Umbilical cord (tissue), 1 donor: ENCODE measurements at regions not wholly inside any gene's neighbourhood (a gene's known extent, or its start where the extent isn't known, plus 50 kb on each side); places are given as distances from the start of the nearest gene placed in this dataset.
"Not testable (repeated sequence)": the region's sequence is repeated elsewhere in the genome, so short reads cannot be mapped to it uniquely, and the experiment has no call there.

ENCODE experiments used
- DNase-seq: peaks from one replicate; pipeline ENCODE4 v3.0.0-alpha.2; 2015; ENCODE audit warnings: low spot score

DNA sequence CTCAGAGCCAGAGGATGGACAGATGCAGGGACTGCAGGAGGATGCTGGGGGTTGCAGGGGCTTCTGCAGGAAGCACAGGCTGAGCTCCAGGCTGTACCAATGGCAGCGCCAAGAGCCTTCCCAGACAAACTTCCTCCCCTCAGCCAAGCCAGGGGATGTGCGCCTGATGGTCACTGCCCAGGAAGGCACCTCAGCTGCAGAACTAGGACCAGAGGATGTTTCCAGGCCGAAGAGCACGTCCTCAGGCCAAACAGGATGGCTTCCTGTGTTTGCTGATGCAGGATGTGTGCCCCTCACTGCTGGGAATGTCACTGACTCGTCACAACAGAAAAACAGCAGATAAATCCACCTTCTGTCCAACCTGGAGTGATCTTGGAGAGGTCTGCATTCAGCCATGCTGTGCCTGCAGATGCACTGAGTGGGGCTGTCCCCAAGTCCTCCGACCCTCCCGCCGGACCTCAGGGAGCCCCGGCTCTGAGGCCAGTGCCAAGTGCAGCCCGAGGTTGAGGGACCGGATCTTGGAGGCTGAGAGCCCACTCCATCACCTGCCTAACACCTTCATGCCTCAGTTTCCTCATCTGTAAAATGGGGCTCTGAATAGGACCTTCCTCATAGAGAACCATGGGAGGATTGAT is 152.5 kb upstream of the CHST15 start:
- no peak for DNase-seq

- DNase-seq, result no peak
Measured at GRCh38 chr10:124245191-124245590, 151.8 kb upstream of the CHST15 start.

GRCh38 chr10:124244256-124244877 is 151.0 kb upstream of the CHST15 start:
- DNase-seq, result no peak

DNA sequence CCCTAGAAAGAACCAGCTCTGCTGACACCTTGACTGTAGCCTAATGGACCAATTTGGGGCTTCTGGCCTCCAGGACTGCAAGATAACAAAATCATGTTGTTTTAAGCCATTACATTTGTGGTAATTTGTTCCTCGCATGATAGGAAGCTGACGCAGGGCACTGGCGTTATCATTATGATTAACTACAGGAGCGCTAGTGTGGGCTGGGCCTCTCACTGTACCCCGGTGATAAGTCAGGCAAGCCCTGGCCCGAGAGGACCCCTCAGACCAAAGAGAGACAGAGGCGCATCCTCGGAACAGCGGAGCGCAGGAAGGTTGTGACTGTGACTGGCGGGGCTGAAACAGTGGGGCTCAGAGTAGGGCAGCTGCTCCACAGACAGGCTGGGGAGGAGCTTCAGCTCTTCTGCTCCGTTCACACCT is 150.3 kb upstream of the CHST15 start:
- no peak for DNase-seq

DNA sequence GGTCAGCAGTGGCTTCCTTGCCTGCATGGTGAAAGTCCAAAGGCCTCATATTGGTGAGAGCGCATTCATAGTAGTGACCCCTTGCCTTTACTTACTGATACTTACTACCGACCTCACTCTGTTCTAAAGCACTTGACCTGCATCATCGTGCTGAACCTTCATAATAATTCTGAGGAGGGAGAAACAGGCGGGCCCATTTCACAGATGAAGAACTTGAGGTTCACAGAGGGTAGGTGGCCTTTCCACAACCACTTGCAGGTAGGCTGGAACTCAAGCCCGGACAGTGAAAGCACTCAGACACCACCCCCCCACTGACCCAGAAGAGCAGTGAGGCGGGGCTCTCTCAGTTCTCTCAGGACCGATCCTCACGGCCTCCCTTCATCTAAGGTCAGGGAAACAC is 149.4 kb upstream of the CHST15 start:
- no peak for DNase-seq

DNA sequence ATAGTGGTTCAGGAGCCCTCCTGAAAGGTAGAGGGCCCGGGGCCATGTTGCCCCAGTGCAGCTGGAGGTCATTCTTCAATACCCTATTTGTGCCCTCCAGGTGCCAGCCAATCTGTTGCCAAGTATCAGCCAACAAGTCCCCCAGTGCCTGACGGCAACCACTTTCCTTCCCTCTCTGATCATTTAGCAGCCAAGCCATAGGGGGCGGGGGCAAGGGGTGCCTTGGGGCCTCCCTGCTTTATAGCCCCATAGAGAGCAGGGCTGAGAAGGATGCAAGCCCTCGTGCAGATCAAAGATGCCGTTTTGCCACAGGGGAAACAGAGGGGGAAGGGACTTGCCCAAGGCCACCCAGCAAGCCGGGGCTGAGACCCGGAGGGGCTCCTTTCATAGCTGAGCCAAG is 149.0 kb upstream of the CHST15 start:
- no peak for DNase-seq

- not testable (repeated sequence) for DNase-seq
Measured at GRCh38 chr10:124241510-124241909, 148.1 kb upstream of the CHST15 start.

GRCh38 chr10:124240839-124241291 is 147.5 kb upstream of the CHST15 start:
- no peak for DNase-seq

DNA sequence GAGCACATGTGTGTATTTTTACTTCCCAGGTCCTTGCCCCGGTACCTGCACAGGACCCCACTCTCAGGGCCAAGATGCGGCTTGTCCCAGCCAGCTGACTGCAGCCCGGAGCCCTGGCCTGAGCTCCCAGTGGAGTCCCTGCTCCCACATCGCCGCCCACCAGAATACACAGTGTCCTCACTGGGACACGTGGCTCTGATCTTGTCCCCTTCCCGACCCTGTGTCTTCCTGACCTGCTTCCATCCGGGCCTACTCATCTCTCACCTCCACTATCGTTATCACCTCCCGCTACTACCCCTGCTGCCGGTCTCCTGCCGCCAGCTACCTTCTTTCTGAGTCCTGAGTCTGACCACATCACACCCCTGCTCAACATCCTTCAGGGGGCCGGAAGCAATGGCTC is 146.3 kb upstream of the CHST15 start:
- DNase-seq, result no peak

GRCh38 chr10:124239134-124239533 is 145.7 kb upstream of the CHST15 start:
- no peak for DNase-seq

DNA sequence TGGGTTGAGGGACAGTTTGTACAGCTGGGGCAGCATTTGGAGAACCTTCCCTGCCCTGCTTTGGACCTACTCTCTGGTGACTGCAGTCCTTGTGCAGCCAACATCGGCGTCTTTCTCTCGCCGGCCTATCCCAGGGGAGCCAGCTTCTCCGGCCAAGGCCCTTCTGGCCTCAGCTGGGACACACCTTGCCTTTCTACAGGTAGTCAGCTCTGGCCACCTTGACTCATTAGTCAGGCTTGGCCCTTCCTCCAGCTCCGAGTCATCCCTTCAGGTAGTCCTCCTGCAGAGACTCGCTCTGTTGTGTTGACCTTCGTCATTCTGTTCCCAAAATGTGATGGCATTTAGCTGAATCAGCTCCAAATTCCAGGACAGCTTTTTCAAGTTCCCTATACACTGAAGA is 145.0 kb upstream of the CHST15 start:
- DNase-seq, result no peak

DNA sequence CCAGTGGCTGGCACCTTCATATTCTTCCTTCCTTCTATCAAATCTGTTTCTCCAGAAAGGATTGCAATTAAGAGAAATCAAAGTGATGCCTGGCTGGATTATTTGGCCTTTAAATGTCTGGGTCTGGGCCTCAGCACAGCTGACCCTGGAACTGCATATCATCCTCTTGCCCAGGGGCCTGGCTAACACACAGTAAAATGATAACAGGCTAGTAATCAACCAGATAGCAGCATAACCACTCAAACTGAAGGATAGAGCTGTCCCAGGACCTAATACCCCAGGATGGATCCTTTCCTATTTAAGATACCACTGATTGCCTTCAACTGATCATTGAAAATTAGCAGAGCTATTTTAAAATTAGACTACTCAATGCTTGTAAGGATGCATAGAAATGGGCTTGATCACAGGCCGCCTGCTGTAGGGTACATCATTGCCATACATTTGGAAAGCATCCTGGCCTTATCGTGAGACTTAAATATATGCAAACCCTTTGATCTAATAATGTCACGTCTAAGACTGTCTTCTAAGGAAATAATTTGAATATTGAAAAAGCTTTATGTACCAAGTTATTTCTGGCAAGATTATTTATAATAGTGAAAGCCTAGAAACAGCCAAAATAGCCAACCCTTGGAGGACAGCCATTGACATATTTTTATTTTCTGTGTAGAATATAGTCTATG is 144.0 kb upstream of the CHST15 start:
- DNase-seq, result no peak

- DNase-seq, result no peak
Measured at GRCh38 chr10:124236816-124237215, 143.4 kb upstream of the CHST15 start.

DNA sequence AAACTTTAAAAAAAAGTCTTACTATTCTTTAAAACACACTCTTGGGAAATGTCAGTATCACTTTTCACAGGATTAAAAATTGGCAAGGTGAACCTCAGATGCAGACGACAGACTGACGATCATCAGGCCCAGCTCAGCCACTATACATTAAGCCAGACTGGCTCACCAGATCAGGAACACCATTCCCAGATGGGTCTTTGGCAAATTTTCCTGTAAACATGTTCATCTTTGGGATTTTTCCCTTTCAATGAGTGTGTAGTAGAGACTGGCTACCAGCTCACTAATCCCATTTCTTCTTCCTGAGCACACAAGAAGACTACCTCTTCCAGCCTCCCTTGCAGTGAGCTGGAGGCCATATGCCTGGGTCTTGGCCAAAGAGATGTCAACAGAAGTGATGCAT is 142.7 kb upstream of the CHST15 start:
- no peak for DNase-seq

GRCh38 chr10:124235232-124235631 is 141.8 kb upstream of the CHST15 start:
- DNase-seq, result no peak

GRCh38 chr10:124233546-124234138 is 140.2 kb upstream of the CHST15 start:
- DNase-seq, result no peak

DNA sequence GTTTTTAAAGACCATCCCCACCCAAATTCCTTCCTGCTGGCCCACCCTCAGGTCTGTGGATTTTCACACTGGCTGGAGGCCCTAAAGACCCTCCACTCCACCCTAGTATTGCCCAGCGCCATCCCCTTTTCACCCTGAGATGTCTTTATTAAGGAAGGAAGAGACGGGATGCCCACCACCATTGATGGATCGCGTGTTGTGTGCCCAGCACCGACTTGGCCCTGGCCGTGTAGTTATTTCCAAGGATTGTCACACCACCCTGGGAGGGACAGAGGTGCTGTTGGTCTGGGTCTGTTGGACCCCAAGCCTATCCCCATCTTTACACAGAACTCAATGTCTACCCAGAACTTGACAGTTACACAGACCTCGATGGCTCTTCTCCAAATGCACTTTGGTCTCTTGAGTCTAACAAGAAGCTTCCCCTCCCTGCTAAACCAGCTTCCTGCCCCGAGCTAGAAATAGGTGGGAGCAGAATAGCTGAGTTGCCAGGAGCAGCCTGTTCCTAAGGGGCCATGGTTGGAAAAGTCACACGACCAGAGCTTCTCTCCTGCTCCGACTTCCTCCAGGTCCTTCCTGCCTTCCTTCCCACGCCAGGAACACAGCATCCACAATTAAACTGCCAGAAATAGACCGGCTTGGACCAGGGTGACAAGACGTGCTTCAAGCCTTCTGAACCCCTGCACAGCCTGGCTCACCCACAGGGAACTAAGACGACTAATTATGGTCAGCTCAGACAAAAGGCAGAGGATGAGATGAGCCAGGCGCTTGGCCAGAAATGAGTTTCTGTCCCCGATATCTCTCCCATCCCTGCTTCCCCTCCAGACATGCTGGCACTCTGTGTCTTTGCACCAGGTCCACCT is 139.5 kb upstream of the CHST15 start:
- no peak for DNase-seq

DNA sequence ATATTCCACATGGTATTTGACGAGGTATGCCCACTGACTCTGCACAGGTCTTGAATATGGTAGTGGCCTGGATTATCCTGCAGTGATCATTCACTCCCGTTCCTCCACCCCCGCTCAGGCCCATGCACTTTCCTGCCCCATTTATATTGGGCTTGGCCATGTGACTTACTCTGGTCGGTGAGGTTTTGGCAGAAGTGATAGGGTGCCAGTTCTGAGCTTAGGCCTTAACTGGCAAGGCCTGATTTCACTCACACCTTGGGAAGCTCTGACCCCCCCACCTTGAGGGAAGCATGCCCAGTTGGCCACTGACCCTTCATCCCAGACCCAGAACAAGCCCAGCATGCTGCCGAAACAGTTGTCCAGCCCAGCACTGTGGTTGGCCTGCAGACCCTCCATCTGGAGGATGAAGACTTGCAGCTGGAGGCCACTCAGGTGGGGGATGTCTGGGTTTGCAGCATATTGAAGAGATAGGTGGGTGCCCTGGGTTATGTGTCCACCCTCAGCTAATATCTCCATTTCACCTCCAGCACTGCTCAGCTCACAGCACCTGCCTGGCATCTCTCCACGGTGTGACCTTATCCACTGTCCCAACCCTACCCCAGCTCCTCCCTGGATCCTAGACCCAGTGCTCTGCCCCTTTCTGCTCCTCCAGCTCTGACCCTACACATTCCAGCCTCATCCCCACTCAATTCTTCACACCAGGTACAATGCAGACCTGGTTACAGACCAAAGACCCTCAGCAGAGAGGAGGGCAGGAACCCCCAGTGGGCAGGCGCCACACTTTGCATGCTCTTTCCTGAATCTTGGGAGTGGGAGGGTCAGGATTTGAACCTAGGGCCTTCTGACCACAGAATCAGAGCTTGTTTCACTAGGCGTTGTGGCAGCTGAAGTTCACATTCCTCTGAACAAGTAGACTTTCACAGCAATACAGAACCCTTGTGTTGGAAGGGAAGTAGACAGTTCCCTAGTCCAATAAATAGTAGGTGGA is 138.1 kb upstream of the CHST15 start:
- DNase-seq, result no peak

GRCh38 chr10:124230635-124231167 is 137.3 kb upstream of the CHST15 start:
- DNase-seq, result no peak

DNA sequence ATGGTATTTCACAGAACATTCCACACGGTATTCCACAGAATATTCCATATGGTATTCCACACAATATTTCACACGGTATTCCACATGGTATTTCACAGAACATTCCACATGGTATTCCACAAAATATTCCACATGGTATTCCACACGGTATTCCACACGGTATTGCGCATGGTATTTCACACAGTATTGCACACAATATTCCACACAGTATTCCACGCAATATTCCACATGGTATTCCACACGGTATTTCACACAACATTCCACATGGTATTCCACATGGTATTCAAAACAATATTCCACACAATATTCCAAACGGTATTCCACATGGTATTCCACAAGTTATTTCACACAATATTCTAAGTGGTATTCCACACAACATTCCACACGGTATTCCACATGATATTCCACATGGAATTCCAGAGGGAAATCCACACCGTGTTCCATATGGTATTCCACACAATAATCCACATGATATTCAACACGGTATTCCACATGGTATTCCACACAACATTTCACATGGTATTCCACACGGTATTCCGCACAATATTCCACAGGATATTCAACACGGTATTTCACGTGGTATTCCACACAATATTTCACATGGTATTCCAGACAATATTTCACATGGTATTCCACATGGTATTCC is 136.7 kb upstream of the CHST15 start:
- no peak for DNase-seq
